NCI-H2171 treated with DMSO at 0.1 percent for 48 hours (cell line): ENCODE measurements at regions not wholly inside any gene's neighbourhood (a gene's known extent, or its start where the extent isn't known, plus 50 kb on each side); places are given as distances from the start of the nearest gene placed in this dataset.
"Not testable (repeated sequence)": the region's sequence is repeated elsewhere in the genome, so short reads cannot be mapped to it uniquely, and the experiment has no call there.

Source experiments
- DNase-seq: peaks from one replicate; lab custom pipeline; 2025; lab: John Stamatoyannopoulos, UW

DNA sequence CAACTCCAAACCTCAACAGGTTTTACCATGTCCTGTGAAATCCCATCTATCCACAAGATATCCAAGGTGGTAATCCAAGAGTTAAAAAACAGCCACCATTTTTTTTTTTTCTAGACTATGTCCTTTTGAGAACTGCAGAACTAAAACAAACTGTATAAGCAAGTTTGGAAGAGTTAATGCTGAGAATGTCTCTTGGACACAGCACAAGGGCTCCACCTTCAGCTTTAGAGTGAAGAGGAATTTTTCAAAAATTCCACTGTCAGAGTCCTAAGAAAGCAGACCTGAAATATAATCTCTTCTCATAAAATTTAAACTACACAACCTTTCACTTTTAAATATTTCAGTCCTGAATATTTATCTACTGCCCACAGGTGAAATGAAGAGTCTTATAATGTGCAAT is 167.8 kb upstream of the CCNG1 start:
- no peak for DNase-seq

DNA sequence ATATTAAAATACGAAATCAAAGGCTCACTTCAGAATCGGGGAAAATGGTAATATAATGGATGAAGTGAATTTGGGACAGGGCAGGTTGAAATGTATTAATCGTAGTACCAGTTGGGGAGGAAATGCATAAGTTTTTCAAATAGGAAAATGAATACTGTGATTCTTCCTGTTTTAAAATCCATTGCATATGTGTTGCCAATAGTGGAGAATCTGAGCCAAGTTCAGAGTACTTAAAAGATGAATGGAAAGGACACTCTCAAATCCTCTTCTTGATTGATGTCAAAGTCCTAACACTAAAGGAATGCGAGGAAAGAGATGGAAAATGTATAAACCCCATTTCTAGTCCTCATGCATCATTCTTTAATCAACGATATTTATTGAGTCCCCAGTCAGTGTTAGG is 160.9 kb upstream of the CCNG1 start:
- DNase-seq = no peak

DNA sequence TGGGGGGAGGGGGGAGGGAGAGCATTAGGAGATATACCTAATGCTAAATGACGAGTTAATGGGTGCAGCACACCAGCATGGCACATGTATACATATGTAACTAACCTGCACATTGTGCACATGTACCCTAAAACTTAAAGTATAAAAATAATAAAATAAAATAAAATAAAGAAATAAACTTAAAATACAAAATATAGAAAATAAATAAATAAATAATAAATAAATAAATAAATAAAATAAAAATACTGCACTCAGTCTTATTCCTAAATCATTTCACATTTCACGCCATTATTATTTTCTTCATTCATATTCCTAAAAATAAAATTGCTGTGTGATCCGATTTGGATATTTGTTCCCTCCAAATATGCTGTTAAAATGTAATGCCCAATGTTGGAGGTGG is 156.5 kb upstream of the CCNG1 start:
- not testable (repeated sequence) for DNase-seq

DNA sequence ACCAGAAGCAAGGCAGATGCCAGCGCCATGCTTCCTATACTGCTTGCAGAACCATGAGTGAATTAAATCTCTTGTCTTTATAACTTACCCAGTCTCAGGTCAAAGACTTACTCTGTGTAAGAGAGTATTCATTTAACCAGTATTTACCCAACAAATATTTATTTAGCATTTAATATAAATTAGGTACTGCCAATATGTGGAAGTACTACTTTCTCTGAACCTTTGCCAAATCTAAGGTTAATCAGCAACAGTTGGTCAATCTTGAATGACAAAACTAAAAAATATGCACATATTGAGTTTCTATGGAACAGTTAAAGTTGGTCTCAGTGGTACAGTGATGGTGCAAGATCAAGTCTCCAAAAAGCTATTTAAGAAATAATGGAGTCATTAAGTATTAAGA is 155.9 kb upstream of the CCNG1 start:
- DNase-seq = no peak

DNA sequence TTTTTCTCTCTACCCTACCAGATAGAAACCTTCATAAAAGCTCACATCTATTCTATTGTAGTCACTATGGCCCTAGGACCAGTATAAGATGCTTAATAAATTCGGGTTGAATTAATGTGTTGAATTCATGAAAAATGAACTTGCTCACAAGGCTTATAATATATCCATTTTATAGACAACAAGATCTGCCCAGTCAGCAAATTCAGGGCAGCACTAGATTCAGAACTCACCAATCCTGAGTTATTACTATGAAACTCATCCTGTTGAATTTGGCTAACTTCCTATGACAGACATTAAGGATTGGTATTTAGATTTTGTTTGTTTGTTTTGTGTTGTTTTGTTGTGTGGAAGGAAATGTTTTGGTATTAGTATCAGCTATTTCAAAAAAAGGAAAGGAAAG is 143.6 kb upstream of the CCNG1 start:
- no peak for DNase-seq

DNA sequence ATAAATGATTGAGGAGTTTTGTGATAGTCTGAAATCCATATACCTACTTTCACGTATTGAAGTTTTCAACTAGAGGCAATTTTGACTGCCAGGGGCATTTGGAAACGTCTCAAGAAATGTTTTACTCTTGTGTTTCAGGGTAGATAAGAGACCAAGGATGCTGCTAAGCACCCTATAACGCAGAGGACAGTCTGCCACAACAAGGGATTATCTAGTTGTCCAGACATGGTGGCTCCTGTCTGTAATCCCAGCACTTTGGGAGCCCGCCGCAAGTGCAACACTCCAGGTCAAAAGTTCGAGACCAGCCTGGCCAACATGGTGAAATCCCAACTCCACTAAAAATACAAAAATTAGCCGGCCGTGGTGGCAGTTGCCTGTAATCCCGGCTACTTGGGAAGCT is 133.7 kb upstream of the CCNG1 start:
- no peak for DNase-seq

DNA sequence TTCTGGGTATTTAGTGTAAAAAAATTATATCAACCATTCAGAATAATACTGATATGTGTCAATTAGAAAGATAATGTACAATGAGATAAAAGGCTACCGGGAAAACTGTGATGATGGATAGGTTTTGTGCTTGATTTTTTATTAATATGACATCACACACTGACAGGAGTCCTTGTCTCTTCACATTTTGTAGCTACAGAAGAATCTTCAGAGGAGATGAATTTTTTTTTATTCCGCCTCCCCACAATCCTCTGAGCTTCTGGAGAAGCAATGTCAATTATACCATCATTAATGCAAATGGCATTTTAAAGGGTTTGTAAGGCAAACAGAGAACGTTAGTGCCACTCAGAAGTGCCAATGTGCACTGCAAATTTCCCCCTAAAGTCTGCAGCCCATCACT is 131.7 kb upstream of the CCNG1 start:
- no peak for DNase-seq

DNA sequence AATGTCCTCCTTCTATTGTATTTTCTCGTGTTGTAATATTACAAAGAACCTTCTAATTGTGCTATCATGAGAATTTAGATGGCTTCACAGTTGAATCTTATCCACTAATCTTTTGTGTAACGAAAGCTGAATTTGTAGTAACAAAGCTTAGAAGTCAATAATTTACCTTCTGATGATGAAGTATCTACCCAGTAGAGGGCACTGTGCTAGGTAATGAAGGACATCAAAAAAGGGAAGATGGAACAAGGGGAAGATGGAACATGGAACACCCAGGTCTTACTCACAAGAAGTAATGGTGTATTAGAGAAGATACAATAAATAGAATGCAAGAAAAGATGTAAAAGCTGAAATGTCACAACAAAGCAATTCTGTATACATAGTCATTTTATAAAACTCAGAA is 131.0 kb upstream of the CCNG1 start:
- DNase-seq = no peak

DNA sequence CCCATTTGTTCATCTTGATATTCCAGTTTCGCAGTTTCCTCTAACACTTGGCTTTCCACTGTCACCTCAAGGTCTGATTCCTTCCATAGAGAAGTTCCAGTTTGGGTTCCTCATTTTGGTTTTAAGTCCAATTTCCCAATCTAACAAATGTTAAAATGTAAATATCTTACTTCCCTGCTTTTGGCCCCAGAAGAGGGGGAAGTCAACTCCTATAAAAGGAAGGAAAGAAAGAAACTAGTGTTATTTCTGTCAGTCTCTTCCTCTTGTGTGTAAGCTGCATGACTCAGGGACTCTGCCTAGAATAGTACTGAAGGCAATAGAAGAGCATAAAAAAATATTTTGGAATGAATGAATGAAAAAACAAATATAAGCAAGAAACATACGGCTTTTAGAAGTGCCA is 127.5 kb upstream of the CCNG1 start:
- DNase-seq = no peak

DNA sequence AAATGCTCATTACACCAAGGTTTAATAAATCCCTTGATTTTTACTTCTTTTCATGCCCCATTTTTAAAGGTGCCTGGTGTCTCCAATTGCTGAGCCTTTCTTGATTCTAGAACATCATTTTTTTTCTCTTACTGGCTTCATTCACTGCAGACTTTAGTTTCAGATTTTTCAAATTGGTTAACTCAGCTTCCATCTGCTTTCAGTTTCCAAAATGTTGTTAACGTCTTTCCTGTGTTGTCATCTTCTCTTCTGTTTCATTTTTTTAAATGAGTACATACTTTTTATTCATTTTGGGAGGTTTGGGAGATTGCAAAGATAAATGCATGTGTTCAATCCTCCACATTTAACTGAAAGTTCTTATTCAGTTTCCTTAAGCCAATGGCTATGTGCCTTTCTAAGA is 126.4 kb upstream of the CCNG1 start:
- no peak for DNase-seq

DNA sequence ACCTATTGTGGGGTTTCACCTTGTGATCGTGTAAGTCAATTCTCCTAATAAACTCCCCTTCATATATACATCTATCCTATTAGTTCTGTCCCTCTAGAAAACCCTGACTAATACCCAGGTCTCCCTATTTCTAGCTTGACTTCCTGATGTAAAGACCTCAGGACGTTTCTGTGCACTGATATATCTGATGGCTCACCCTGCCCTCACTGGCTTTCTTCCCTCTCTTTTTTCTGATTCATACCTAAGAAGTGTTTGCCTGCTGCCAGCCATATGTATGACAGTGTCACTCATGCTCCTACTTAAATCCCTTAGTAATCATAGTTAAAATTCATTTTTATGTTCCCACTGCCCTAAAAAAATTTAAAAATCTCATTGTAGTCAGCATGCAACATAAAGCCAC is 124.8 kb upstream of the CCNG1 start:
- no peak for DNase-seq

DNA sequence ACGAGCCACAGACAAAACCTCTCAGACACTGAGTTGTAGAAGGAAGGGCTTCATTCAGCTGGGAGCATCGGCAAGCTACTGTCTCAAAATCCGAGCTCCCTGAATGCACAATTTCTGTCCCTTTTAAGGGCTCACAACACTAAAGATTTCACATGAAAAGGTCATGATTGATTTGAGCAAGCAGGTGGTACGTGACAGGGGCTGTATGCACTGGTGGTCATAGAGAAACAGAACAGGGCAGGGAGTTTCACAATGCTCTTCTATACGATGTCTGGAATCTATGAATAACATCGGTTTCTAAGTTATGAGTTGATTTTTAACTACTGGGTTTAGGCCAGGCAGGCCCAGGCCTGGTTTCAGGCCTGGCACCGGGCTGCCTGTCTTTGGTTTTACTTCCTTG is 124.3 kb upstream of the CCNG1 start:
- not testable (repeated sequence) for DNase-seq

DNA sequence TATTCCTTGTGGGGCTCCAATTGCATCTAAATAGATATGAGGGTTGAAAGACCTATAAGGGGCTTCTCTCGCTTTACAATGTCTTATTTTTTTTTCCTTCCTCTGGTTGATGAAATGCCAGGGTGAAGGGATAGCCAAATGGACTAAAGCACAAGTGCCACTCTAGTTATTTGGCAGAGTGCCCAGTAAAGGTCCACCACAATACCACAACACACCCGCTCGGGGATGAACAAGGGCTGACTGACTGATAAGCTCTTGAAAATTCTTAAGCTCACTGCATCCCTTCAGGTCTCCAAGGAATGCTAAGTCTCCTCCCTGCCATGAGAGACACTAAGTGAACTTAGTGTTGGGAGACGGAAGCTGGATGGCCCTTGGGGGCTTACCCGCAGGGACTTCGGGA is 121.0 kb upstream of the CCNG1 start:
- DNase-seq = not testable (repeated sequence)

DNA sequence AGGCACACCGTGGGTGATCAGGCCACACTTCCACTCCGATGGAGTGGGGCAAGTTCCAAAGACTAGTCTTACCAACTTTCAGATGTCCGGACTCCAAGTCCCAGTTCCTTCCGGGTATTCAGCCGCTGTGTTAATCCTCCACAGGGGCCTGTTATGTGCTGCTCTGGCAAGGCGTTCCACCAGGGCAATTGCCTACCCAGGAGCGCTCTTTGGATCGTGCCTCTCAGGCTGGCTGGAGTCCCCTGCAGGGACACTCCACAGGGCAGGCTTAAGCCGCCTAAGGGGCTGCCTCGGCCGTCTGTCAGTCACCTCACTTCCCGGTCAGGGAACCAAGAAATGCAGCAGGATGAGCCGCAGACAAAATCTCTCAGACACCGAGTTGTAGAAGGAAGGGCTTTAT is 118.7 kb upstream of the CCNG1 start:
- no peak for DNase-seq

DNA sequence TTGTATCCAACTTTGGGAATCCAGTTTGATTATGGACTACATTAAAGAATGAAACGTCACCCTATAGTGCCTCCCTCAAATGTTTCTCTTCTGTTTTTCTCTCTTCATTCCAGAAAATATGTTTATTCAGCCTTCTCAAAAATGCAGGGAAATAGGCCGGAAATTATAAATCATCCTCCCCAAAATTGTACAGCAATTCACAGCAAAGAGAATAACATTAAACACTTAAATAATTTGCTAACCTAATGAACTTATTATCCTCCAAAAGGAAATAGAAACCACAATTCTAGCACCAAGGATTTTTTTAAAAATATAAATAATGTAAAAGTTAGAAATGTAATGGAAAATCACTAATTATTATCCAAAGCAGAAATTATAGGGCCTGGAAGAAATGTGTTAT is 115.9 kb upstream of the CCNG1 start:
- DNase-seq = no peak

DNA sequence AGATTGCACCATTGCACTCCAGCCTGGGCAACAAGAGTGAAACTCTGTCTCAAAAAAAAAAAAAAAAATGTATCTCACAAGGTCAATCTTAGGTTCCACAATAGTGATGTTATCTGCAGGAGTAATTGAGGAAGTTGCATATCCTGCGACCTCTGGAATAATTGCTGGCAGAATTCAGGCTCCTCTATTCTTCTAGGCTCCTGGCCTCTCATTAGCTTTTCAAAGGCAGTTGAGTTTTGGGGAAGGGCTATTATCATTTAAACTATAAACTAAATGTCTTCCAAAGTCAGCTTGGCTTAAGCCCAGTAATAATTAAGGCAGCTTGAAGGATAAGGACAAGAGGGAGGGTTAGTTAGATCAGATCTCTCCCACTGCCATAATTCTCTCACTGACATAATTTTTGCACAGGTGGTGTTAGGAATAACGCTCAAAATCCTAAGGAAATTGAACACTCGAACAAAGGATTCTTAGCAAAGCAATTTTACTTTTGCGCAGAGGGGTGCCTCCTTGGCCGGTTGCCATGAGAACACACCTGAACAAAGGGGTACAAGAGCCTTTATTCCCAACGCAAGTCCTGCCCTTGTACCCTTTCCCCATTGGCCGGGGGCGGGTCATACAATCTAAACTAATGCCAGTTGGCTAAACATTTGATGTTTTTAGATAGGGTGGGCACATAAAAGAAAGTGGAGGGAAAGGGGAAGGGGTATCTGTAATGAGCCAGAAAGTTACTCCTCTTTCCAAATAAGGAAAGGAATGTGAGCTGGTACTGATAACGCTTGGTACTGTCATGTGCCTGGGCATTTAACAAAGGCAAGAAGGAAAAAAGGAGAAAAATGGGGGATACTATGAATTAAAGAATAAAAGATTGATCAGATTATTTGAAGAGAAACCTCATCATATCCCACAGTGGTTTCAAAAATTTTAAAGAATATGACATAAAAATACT is 106.4 kb upstream of the CCNG1 start:
- no peak for DNase-seq

DNA sequence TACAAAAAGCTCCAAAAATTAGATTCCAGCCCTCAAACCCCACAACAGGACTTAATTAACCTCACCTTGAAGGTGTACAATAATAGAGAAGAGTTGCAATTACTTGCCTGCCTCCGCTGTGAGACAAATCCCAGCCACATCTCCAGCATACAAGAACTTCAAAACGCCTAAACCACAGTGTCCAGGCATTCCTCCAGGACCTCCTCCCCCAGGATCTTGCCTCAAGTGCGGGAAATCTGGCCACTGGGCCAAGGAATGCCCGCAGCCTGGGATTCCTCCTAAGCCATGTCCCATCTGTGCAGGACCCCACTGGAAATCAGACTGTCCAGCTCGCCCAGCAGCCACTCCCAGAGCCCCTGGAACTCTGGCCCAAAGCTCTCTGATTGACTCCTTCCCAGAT is 101.3 kb upstream of the CCNG1 start:
- DNase-seq = not testable (repeated sequence)

DNA sequence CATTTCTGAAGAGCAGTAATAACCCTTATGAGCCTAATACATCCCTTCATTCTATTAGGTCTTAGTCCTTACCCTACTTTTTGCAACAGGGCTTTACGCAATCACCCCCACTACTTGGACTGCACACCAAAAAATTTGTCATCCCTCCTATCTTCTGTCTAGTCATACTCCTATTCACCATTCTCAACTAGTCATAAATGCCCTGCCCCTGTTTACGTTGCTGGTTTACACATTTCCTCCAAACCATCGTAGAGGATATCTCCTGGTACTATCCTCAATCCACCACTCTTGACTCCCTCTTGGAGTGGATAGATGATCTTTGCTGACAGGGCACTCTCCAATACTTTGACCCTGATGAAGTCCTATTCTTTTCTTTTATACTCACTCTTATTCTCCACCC is 98.2 kb upstream of the CCNG1 start:
- no peak for DNase-seq

DNA sequence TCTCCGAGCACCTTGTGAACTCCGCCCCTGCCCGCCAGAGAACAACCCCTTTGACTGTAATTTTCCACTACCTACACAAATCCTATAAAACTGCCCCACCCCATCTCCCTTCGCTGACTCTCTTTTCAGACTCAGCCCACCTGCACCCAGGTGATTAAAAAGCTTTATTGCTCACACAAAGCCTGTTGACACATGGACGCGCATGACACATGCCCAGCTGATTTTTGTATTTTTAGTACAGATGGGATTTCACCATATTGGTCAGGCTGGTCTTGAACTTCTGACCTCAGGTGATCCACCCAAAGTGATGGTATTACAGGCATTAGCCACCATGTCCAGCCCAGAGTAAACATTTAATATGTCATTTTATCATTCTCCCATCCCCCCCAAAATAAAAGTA is 97.0 kb upstream of the CCNG1 start:
- DNase-seq = not testable (repeated sequence)

DNA sequence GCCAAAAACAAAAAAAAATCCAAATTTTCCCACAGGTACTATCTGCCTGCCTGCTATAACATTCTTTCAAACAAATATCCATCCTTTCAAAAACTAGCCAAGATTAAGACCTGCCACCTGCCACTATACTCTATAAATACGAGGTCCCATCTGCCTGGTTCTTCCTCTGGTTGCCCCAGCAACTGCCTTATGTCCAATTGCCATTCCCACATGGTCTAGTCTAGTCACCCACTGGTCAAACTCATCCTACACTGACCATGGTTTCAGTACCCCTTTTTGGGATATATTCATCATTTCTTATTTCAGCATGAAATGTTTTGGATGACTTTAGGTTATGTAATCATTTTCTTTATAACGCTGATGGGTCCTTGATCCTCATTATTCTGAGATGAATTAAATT is 95.1 kb upstream of the CCNG1 start:
- no peak for DNase-seq

DNA sequence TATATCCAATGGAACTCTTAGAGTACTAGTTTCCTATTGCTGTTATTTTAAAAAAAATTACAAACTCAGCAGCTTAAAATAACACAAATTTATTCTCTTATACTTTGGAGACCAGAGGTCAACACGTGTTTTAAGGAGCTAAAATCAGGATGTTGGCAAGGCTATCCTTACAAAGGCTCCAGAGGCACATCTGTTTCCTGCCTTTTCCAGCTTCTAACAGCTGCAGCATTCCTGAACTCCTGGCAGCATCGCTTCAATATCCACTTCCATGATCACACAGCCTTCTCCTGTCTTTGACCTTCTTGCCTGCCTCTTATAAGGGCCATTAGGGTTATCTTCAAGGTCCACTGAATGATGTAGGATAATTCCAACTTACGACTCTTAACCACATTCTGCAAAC is 92.2 kb upstream of the CCNG1 start:
- DNase-seq = no peak

DNA sequence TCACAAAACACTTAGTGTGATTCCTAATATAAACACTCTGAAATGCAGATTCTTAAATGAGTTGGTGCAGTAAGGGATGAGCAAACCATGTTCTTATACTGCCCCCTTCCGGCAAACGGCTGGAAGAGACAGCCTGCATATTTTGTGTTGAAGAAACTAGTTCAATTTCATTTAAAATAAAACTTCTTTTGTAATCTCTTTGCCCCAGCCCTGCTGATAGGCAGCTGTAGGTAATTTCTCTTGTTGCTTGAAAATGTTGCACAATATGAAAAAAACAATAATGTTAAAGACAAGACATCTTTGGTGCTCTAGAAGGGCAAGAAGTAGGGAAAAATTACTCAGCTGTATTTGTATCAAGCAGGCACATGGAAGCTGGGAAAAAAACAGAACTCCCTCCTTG is 89.7 kb upstream of the CCNG1 start:
- peak; percentile 1 for DNase-seq

DNA sequence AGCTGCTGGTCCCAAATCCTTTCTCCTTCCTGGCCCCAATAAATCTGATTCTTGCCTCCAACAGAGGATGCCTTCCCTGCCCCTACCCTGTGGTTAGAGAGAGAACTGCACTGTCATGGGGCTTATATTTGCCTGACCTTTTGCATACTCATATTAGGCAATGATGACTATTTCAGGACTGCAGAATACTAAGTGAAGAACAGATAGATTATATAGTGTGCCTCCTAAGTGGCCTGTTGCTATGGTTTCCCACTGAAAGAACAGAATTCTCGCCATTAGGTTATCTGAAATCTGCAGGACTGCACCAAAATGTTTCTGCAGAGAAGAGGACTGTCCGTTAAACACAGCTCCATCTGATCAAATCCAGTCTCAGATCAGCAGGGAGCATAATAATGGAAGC is 87.3 kb upstream of the CCNG1 start:
- DNase-seq = no peak

DNA sequence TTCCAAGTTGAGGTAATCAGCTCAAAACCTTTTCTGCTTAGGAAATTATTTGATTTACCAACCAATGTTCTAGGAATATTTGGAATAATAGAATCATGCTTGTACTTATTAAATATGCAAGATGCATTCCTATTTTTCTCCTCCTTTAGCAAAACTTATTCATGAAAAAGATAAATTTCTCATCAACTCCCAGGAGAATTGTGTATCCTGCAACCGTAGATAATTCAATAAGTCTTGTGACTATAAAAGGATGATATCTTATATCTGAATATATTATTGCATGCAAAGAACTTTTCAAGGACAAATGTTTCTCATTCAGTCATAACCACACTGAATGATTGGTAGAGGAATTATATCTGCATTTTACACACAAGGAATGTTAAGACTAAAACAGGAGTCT is 84.9 kb upstream of the CCNG1 start:
- DNase-seq = no peak
